LNCAP (cell line): ENCODE measurements at regions not wholly inside any gene's neighbourhood (a gene's known extent, or its start where the extent isn't known, plus 50 kb on each side); places are given as distances from the start of the nearest gene placed in this dataset.

Experiments used
- CTCF ChIP-seq: fragments of 450-650 bp; IDR thresholded peaks from 2 replicates; pipeline ENCODE4 v1.5.1; 2017; ENCODE audit warnings: mild to moderate bottlenecking

DNA sequence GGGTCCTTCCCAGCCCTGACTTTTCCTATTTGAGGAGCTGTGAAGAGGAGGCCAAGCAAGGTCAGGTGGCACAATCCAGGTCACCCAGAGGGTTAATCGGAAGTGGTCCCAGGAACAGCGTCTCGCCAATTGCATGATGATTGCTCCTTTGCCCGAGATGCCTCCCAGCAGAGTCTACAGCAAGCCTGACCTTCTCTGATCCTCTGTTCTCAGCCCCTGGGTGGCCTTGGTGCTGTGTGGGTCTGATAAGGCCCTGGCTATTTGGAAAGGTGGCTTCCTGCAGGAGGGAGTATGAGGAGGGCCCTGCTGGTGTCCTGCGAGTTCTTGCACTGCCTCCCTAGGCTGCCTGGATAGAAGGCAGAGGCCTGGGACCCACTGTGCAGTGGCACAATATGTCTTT, 116.2 kb downstream of the FOXD2 start:
- TF ChIP-seq CTCF: no peak

DNA sequence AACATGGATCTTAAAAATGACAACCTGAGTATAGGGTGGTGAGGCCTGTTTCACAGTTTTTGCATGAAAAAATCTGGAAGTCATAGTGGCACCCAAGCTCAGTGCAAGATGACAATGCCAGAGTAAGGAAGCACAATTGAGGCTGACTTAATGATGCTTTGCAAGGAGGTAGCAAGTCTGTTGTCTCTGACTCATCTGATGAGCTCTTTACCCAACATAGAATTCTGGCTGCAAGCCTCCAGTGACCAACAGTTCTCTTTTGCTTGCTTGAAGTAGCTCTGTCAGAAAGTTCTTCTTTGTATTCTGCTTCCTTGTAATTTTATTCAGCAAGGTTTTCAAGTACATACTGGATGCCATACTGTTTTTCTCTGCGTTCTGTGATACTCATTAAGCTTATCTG, 117.1 kb downstream of the FOXD2 start:
- no peak for TF ChIP-seq CTCF

GRCh38 chr1:47555306-47555705, 117.5 kb downstream of the FOXD2 start:
- TF ChIP-seq CTCF: no peak

- TF ChIP-seq CTCF: no peak
These were observed 118.2 kb downstream of the FOXD2 start for GRCh38 chr1:47555841-47556560.

GRCh38 chr1:47557066-47557465, 119.2 kb downstream of the FOXD2 start:
- no peak for TF ChIP-seq CTCF

GRCh38 chr1:47558601-47559593, 121.1 kb downstream of the FOXD2 start:
- no peak for TF ChIP-seq CTCF

DNA sequence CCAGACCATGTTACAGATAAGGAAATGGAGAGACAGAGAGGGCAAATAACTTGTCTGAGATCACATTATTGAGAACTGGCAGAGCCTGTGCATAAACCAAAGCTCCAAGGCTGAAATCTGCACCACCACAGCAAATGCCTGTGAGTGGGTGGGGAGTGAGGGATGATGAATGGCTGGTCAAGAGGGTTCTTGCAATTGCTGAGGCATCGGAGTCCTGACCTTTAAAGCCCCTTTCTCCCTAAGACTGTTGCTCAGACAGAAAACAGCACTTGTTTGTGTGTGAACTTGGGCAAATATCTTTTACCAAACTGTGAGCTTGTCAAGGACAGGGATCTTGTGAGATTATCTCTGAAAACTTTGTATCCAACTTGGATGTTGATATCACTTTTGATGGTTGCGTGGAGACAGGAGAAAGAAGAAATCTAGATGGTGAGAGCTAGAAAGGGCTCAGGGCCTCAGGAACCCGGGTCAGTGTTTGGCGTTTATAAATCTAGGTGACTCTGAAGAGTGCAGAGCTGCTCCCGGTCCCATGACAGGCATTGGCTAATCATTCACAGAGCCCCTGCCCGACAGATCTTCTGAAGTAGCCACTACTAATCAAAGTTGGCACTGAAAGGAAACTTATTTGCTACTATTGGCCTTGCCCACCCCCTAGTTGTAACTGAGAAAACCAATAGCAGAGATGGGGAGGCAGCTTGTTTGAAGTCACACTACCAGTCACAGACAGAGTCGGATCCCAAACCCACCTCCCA, 122.3 kb downstream of the FOXD2 start:
- no peak for TF ChIP-seq CTCF
